Spleen (tissue), 11 donors: ENCODE measurements at regions not wholly inside any gene's neighbourhood (a gene's known extent, or its start where the extent isn't known, plus 50 kb on each side); places are given as distances from the start of the nearest gene placed in this dataset.

Experiments used
- DNase-seq: peaks from one replicate; pipeline ENCODE4 v3.0.0-alpha.2; 2020
- H3K27ac ChIP-seq, 8 donors: fragments of 200-600 bp; sonication (generic) in 7 of 8; 1 replicate in 4 of 8; 2 replicates in 4 of 8; pipeline versions ENCODE4 v1.5.0 to v1.8.0; 2016 to 2021; ENCODE audit warnings: inconsistent platforms in 4 of 8, mild to moderate bottlenecking in 4 of 8, moderate library complexity in 1 of 8
- H3K27me3 ChIP-seq, 7 donors: fragments of 200-600 bp; sonication (generic) in 6 of 7; replicated peaks in 1 of 7; 1 replicate in 4 of 7; 2 replicates in 3 of 7; pipeline versions ENCODE4 v1.5.0 to v1.8.0; 2016 to 2021; ENCODE audit warnings: inconsistent platforms in 3 of 7, mild to moderate bottlenecking in 1 of 7
- H3K36me3 ChIP-seq, 6 donors: fragments of 200-600 bp; sonication (generic) in 5 of 6; 1 replicate in 4 of 6; 2 replicates in 2 of 6; pipeline versions ENCODE4 v1.5.0 to v1.8.0; 2016 to 2021; ENCODE audit warnings: inconsistent platforms in 2 of 6
- H3K4me1 ChIP-seq, 6 donors: fragments of 200-600 bp; sonication (generic) in 5 of 6; 1 replicate in 3 of 6; 2 replicates in 3 of 6; pipeline versions ENCODE4 v1.5.0 to v1.8.0; 2016 to 2021; ENCODE audit warnings: inconsistent platforms in 3 of 6
- H3K4me3 ChIP-seq, 8 donors: fragments of 200-600 bp; sonication (generic) in 7 of 8; 1 replicate in 4 of 8; 2 replicates in 4 of 8; pipeline versions ENCODE4 v1.5.0 to v1.8.0; 2016 to 2021; ENCODE audit warnings: inconsistent platforms in 4 of 8, mild to moderate bottlenecking in 4 of 8, moderate library complexity in 2 of 8
- H3K9me3 ChIP-seq, 8 donors: fragments of 200-600 bp; sonication (generic) in 7 of 8; 1 replicate in 4 of 8; 2 replicates in 4 of 8; pipeline versions ENCODE4 v1.5.0 to v1.8.0; 2016 to 2021; ENCODE audit warnings: inconsistent platforms in 4 of 8
- POLR2A ChIP-seq, 3 donors: fragments of 450-650 bp; IDR thresholded peaks; one replicate each; pipeline ENCODE4 v1.5.1; 2017; ENCODE audit warnings: antibody characterized with exemption in 3 of 3, mild to moderate bottlenecking in 1 of 3
- POLR2AphosphoS5 ChIP-seq, 3 donors: sonication (generic); formaldehyde crosslinking; IDR thresholded peaks; one replicate each; pipeline ENCODE4 v1.5.1; 2017; ENCODE audit warnings: antibody characterized with exemption in 3 of 3
- WGBS, 5 donors: extraction: QIAGEN DNeasy Blood & Tissue Kit in 3 of 5; methylation state at CpG; one replicate each; pipeline versions ENCODE4 v1.1.5 to v1.1.7; 2013 to 2018; 5-methylcytosine and 5-hydroxymethylcytosine counted together
- intact Hi-C: fragments of 100-400 bp; cut with DNase I; formaldehyde crosslinking; loops from one replicate; pipeline ENCODE4 v1.15.0; 2023; ENCODE audit warnings: low total_unique reads
- TF ChIP-seq, protein P1 (sequence below), 11 experiments: fragments of 200-600 bp in 7 of 11; fragments of 450-650 bp in 4 of 11; sonication (generic) in 4 of 11; IDR thresholded peaks in 8 of 11; conservative IDR thresholded peaks in 3 of 11; 1 replicate in 7 of 11; 2 replicates in 4 of 11; pipeline versions ENCODE4 v1.4.0 to v1.8.0; 2016 to 2021; ENCODE audit warnings: antibody characterized with exemption in 11 of 11, inconsistent platforms in 4 of 11, mild to moderate bottlenecking in 1 of 11
- donor health status: healthy with polysubstance abuse.
- donor health status: DM: no; HTN: no; CAD: no; lungs with moderate emphysema.
- donor health status: DM: no; HTN: no; CAD: no.
- donor health status: Bipolar disorder and iron deficiency.
- donor health status: healthy.
- donor health status: DM: no; HTN: no; CAD: no.
- donor health status: DM: yes; HTN: yes; CAD: no.

DNA sequence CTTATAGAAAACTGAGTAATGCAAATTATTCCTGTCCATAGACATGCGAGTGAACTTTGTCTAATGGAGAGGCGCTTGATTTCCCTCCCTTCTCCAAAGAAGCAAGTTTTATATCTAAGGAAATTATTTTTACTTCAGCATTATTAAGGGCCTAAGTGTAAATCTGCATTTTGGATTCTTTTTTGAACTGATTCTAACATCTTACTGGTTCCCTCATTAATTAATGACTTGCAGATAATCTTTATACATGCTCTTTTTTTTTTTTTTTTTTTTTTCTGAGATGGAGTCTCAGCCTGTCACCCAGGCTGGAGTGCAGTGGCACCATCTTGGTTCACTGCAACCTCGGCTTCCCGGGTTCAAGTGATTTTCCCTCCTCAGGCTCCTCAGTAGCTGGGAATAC is 209.5 kb downstream of the TLE4 start:
- intact Hi-C loops, result no loop called here
- H3K27ac ChIP-seq, result no peak overlapping the region
- TF ChIP-seq, protein P1, sequence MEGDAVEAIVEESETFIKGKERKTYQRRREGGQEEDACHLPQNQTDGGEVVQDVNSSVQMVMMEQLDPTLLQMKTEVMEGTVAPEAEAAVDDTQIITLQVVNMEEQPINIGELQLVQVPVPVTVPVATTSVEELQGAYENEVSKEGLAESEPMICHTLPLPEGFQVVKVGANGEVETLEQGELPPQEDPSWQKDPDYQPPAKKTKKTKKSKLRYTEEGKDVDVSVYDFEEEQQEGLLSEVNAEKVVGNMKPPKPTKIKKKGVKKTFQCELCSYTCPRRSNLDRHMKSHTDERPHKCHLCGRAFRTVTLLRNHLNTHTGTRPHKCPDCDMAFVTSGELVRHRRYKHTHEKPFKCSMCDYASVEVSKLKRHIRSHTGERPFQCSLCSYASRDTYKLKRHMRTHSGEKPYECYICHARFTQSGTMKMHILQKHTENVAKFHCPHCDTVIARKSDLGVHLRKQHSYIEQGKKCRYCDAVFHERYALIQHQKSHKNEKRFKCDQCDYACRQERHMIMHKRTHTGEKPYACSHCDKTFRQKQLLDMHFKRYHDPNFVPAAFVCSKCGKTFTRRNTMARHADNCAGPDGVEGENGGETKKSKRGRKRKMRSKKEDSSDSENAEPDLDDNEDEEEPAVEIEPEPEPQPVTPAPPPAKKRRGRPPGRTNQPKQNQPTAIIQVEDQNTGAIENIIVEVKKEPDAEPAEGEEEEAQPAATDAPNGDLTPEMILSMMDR (IDR thresholded peaks at IDR 0.05 in 8 of 11, conservative IDR thresholded peaks at IDR 0.05 in 3 of 11), result no peak
- TF ChIP-seq POLR2A (IDR thresholded peaks at IDR 0.05) (no peak), POLR2AphosphoS5 (IDR thresholded peaks at IDR 0.05) (no peak)

DNA sequence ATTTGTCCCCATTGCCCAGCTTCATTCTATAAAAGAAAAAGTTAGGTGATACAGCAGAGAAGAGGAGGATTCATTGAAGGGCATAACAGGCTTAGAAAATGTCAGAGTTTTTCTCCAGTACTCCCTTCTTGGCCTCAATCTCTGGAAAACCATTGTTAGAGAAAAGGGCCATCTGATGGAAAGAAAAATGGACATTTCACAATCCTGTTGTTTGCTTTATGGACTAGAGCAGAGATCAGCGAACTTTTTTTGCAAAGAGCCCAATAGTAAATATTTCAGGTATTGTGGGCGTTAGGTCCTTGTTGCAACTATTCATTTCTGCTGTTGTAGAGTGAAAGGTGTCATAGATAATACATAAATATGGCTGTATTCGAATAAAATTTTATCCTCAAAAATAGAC is 208.8 kb downstream of the TLE4 start:
- H3K9me3 ChIP-seq, result no peaks in the 10 kb centered on the region
- intact Hi-C loops, result no loop called here
- H3K27ac ChIP-seq, result no peak overlapping the region
- no peaks in the 10 kb centered on the region for H3K36me3 ChIP-seq
- H3K27me3 ChIP-seq, result no peaks in the 10 kb centered on the region
- H3K4me3 ChIP-seq, result no peak overlapping the region
- 85 to 94% (median 91%) methylated on average over 3 of the region's 3 CpGs for WGBS, 5 donors
- no peak for TF ChIP-seq POLR2AphosphoS5 (IDR thresholded peaks at IDR 0.05)
- no peak for TF ChIP-seq POLR2A (IDR thresholded peaks at IDR 0.05)
- TF ChIP-seq, protein P1 (IDR thresholded peaks at IDR 0.05 in 8 of 11, conservative IDR thresholded peaks at IDR 0.05 in 3 of 11), result no peak
- H3K4me1 ChIP-seq, result no peaks in the 10 kb centered on the region
- no peak for DNase-seq

More for the DNA sequence above, 209.5 kb downstream of the TLE4 start:
- 89 to 98% (median 97%) methylated on average over 4 of the region's 4 CpGs for WGBS, 5 donors
- Histone ChIP-seq H3K36me3 (no peaks in the 10 kb centered on the region), H3K4me3 (no peak overlapping the region), H3K27me3 (no peaks in the 10 kb centered on the region), H3K9me3 (no peaks in the 10 kb centered on the region), H3K4me1 (no peaks in the 10 kb centered on the region)
- DNase-seq, result no peak

DNA sequence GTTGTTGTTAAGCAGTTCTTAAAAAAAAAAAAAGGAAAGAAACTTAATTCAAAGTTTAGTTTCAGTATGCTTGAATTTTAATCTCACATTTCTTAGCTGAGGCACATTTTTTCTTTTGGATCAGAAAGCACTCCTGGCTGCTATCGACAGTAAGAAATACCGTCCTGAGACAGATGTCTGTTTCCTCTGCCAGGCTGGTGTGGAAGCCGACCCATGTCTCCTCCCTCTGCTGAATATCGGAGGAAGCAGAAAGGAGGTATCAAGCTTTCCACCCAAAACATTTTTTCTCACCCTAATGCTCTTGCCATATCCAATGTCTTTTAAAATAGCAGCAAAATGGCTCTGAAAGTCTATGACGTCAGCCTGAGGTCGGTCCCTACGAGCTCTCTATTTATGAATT is 208.1 kb downstream of the TLE4 start:
- H3K4me3 ChIP-seq, result no peak overlapping the region
- no peaks in the 10 kb centered on the region for H3K36me3 ChIP-seq
- H3K4me1 ChIP-seq, result no peaks in the 10 kb centered on the region
- no peak for DNase-seq
- TF ChIP-seq, protein P1 (IDR thresholded peaks at IDR 0.05 in 8 of 11, conservative IDR thresholded peaks at IDR 0.05 in 3 of 11), result no peak
- TF ChIP-seq POLR2AphosphoS5 (IDR thresholded peaks at IDR 0.05), result no peak
- TF ChIP-seq POLR2A (IDR thresholded peaks at IDR 0.05), result no peak
- 79 to 95% (median 93%) methylated on average over 7 of the region's 7 CpGs for WGBS, 5 donors
- intact Hi-C loops, result no loop called here
- no peaks in the 10 kb centered on the region for H3K27me3 ChIP-seq
- no peak overlapping the region for H3K27ac ChIP-seq
- no peaks in the 10 kb centered on the region for H3K9me3 ChIP-seq

DNA sequence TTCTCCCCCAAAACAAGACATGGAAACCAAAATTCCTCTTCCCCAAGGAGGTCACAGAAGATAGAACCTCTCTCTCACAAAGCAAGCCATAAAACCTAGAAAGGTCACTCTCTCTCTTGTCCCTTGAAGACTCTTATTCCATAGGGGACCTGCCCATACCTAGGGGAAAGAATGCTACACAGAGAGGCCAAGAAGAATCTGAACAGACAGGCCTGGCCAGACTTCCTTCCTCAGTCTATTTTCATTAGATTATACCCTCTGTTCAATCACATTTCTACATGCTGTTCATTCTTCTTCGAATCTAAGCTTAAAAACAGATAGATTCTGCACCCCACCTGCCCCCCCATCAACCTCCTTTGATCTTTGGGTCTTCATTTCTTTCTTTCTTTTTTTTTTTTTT is 206.8 kb downstream of the TLE4 start:
- TF ChIP-seq POLR2AphosphoS5 (IDR thresholded peaks at IDR 0.05), result no peak
- no peak for TF ChIP-seq POLR2A (IDR thresholded peaks at IDR 0.05)
- TF ChIP-seq, protein P1 (IDR thresholded peaks at IDR 0.05 in 8 of 11, conservative IDR thresholded peaks at IDR 0.05 in 3 of 11), result no peak
- DNase-seq, result no peak
- Histone ChIP-seq H3K4me3 (no peak overlapping the region), H3K36me3 (no peaks in the 10 kb centered on the region), H3K27ac (no peak overlapping the region), H3K9me3 (no peaks in the 10 kb centered on the region), H3K27me3 (no peaks in the 10 kb centered on the region), H3K4me1 (no peaks in the 10 kb centered on the region)
- intact Hi-C loops, result no loop called here
- WGBS, 5 donors, result 28 to 90% (median 86%) methylated on average over 1 of the region's 1 CpG
